Colonic mucosa (tissue), 4 donors: ENCODE measurements at regions not wholly inside any gene's neighbourhood (a gene's known extent, or its start where the extent isn't known, plus 50 kb on each side); places are given as distances from the start of the nearest gene placed in this dataset.

Source experiments
- DNase-seq: peaks from one replicate; pipeline ENCODE4 v3.0.0-alpha.2; 2020
- H3K27ac ChIP-seq: fragments of 200-600 bp; one replicate; pipeline ENCODE4 v1.8.0; 2021
- H3K27me3 ChIP-seq: fragments of 200-600 bp; one replicate; pipeline ENCODE4 v1.8.0; 2021
- H3K36me3 ChIP-seq: fragments of 200-600 bp; one replicate; pipeline ENCODE4 v1.8.0; 2021
- H3K4me1 ChIP-seq: fragments of 200-600 bp; one replicate; pipeline ENCODE4 v1.8.0; 2021; ENCODE audit warnings: mild to moderate bottlenecking
- H3K4me3 ChIP-seq: fragments of 200-600 bp; one replicate; pipeline ENCODE4 v1.8.0; 2021
- H3K9ac ChIP-seq, 2 donors: one replicate each; pipeline ENCODE4 v1.7.0; 2013; ENCODE audit warnings: control low read depth in 2 of 2, low read depth in 2 of 2, low read length in 2 of 2
- H3K9me3 ChIP-seq: fragments of 200-600 bp; one replicate; pipeline ENCODE4 v1.8.0; 2021
- intact Hi-C: fragments of 100-400 bp; cut with DNase I; formaldehyde crosslinking; loops from one replicate; pipeline ENCODE4 v1.14.1; 2022
- TF ChIP-seq, protein P1 (sequence below): fragments of 200-600 bp; IDR thresholded peaks from one replicate; pipeline ENCODE4 v1.8.0; 2022; ENCODE audit warnings: antibody characterized with exemption, mild to moderate bottlenecking
- donor health status: healthy.
- donor health status: DM: no; HTN: no; CAD: no.
- donor health status: DM: no; HTN: no; CAD: no.

GRCh38 chr3:193023218-193023617 lies 105.6 kb upstream of the MB21D2 start:
- no peak overlapping the region for H3K4me3 ChIP-seq
- DNase-seq: no peak
- H3K27me3 ChIP-seq: no peaks in the 10 kb centered on the region
- no peak overlapping the region for H3K27ac ChIP-seq
- no peaks in the 10 kb centered on the region for H3K4me1 ChIP-seq
- TF ChIP-seq, protein P1, sequence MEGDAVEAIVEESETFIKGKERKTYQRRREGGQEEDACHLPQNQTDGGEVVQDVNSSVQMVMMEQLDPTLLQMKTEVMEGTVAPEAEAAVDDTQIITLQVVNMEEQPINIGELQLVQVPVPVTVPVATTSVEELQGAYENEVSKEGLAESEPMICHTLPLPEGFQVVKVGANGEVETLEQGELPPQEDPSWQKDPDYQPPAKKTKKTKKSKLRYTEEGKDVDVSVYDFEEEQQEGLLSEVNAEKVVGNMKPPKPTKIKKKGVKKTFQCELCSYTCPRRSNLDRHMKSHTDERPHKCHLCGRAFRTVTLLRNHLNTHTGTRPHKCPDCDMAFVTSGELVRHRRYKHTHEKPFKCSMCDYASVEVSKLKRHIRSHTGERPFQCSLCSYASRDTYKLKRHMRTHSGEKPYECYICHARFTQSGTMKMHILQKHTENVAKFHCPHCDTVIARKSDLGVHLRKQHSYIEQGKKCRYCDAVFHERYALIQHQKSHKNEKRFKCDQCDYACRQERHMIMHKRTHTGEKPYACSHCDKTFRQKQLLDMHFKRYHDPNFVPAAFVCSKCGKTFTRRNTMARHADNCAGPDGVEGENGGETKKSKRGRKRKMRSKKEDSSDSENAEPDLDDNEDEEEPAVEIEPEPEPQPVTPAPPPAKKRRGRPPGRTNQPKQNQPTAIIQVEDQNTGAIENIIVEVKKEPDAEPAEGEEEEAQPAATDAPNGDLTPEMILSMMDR: no peak
- H3K9me3 ChIP-seq: no peaks in the 10 kb centered on the region
- H3K36me3 ChIP-seq: no peaks in the 10 kb centered on the region
- no peak overlapping the region for H3K9ac ChIP-seq
- intact Hi-C loops: no loop called here

DNA sequence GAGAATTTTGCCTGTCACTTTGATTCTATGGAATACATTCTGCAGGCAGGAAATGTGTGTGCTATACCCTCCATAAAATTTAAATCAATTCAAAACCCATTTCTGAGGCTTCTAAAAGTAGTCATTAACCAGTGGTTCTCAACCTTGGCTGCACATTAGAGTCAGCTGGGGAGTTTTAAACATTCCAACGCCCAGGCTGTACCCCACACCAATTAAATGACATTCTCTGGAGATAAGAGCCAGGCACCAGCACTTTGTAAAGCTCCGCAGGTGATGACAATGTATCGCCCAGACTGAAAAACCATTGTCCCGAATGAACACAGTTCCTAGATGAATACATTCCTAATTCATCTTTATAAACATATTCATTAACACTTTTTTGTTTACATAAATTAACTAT lies 110.6 kb upstream of the MB21D2 start:
- Histone ChIP-seq H3K4me3 (no peak overlapping the region), H3K27me3 (no peaks in the 10 kb centered on the region), H3K9me3 (no peaks in the 10 kb centered on the region), H3K36me3 (no peaks in the 10 kb centered on the region), H3K27ac (no peak overlapping the region), H3K9ac (no peak overlapping the region), H3K4me1 (no peaks in the 10 kb centered on the region)
- intact Hi-C loops: no loop called here
- TF ChIP-seq, protein P1: no peak
- no peak for DNase-seq

GRCh38 chr3:193029800-193030199 lies 112.1 kb upstream of the MB21D2 start:
- intact Hi-C loops: no loop called here
- no peak overlapping the region for H3K9ac ChIP-seq

DNA sequence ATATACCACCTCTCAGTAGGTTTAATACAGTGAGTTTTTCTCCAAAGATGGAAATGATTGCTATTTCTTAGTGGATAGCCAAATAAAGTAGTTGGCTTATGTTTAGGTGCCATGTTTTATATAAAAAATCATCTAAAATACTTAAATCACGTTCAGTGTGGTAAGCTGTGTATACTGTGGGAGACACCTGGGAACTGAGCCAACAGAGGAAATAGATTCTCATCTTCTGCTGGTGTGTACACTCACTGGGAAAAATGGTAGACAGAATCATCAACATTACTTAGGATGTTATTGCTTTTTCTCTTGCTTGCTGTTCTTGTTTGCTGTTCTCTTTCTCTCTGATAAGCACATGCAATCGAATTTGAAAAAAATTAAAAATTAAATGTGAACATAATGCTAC lies 112.6 kb upstream of the MB21D2 start:
- H3K9me3 ChIP-seq: no peaks in the 10 kb centered on the region
- intact Hi-C loops: no loop called here
- no peak overlapping the region for H3K4me3 ChIP-seq
- no peaks in the 10 kb centered on the region for H3K27me3 ChIP-seq
- H3K27ac ChIP-seq: no peak overlapping the region
- DNase-seq: no peak
- no peak overlapping the region for H3K9ac ChIP-seq
- no peaks in the 10 kb centered on the region for H3K4me1 ChIP-seq
- TF ChIP-seq, protein P1: no peak
- H3K36me3 ChIP-seq: no peaks in the 10 kb centered on the region

More at GRCh38 chr3:193029800-193030199, 112.1 kb upstream of the MB21D2 start:
- DNase-seq: no peak
- TF ChIP-seq, protein P1: no peak
- Histone ChIP-seq H3K4me3 (no peak overlapping the region), H3K27me3 (no peaks in the 10 kb centered on the region), H3K9me3 (no peaks in the 10 kb centered on the region), H3K36me3 (no peaks in the 10 kb centered on the region), H3K27ac (no peak overlapping the region), H3K4me1 (no peaks in the 10 kb centered on the region)

- intact Hi-C loops: no loop called here
- no peak for DNase-seq
- H3K9ac ChIP-seq: no peak overlapping the region
- no peaks in the 10 kb centered on the region for H3K27me3 ChIP-seq
- H3K27ac ChIP-seq: no peak overlapping the region
- TF ChIP-seq, protein P1: no peak
- no peaks in the 10 kb centered on the region for H3K36me3 ChIP-seq
- no peaks in the 10 kb centered on the region for H3K9me3 ChIP-seq
- no peak overlapping the region for H3K4me3 ChIP-seq
- H3K4me1 ChIP-seq: no peaks in the 10 kb centered on the region
Observed at GRCh38 chr3:193031911-193032310, 114.3 kb upstream of the MB21D2 start.
